Loucy (cell line): ENCODE measurements at regions not wholly inside any gene's neighbourhood (a gene's known extent, or its start where the extent isn't known, plus 50 kb on each side); places are given as distances from the start of the nearest gene placed in this dataset.

Source experiments
- H2AFZ ChIP-seq: fragments of 200-600 bp; sonication (generic); 2 replicates; pipeline ENCODE4 v1.6.0; 2016; ENCODE audit warnings: antibody characterized with exemption, mild to moderate bottlenecking, low read length, moderate library complexity
- H3F3A ChIP-seq: fragments of 200-600 bp; 2 replicates; pipeline ENCODE4 v1.6.0; 2016; ENCODE audit warnings: antibody characterized with exemption, low read depth, mild to moderate bottlenecking
- H3K27me3 ChIP-seq: fragments of 200-600 bp; sonication (generic); 2 replicates; pipeline ENCODE4 v1.6.1; 2014; ENCODE audit warnings: low read length, mild to moderate bottlenecking; ENCODE audit not compliant: insufficient read depth, poor library complexity, severe bottlenecking
- H3K36me3 ChIP-seq: fragments of 200-600 bp; sonication (generic); 2 replicates; pipeline ENCODE4 v1.6.1; 2016; ENCODE audit warnings: low read length; ENCODE audit not compliant: insufficient read depth
- H3K4me1 ChIP-seq: fragments of 200-600 bp; sonication (generic); 2 replicates; pipeline ENCODE4 v1.5.1; 2014; ENCODE audit warnings: low read length, mild to moderate bottlenecking; ENCODE audit not compliant: insufficient read depth, poor library complexity, severe bottlenecking
- H3K4me2 ChIP-seq: fragments of 200-600 bp; sonication (generic); 2 replicates; pipeline ENCODE4 v1.6.0; 2014; ENCODE audit warnings: antibody characterized with exemption, low read length, low read depth, mild to moderate bottlenecking; ENCODE audit not compliant: poor library complexity, severe bottlenecking
- H3K4me3 ChIP-seq: fragments of 200-600 bp; sonication (generic); 2 replicates; pipeline ENCODE4 v1.5.1; 2014; ENCODE audit warnings: low read length, mild to moderate bottlenecking, mixed read lengths; ENCODE audit not compliant: poor library complexity, severe bottlenecking
- H3K79me2 ChIP-seq: fragments of 200-600 bp; sonication (generic); 2 replicates; pipeline ENCODE4 v1.6.1; 2014; ENCODE audit warnings: low read length; ENCODE audit not compliant: insufficient read depth
- H3K9ac ChIP-seq: fragments of 200-600 bp; sonication (generic); 2 replicates; pipeline ENCODE4 v1.6.0; 2014; ENCODE audit warnings: mild to moderate bottlenecking, low read depth, low read length, moderate library complexity; ENCODE audit not compliant: poor library complexity, severe bottlenecking
- H3K9me2 ChIP-seq: fragments of 200-600 bp; sonication (generic); replicated peaks from 2 replicates; pipeline ENCODE4 v1.6.1; 2016; ENCODE audit warnings: low read depth, low read length, mixed read lengths
- H3K9me3 ChIP-seq: fragments of 200-600 bp; sonication (generic); 2 replicates; pipeline ENCODE4 v1.6.1; 2014; ENCODE audit warnings: mild to moderate bottlenecking, antibody characterized with exemption, low read length, low read depth; ENCODE audit not compliant: insufficient read depth
- H4K20me1 ChIP-seq: fragments of 200-600 bp; sonication (generic); 2 replicates; pipeline ENCODE4 v1.6.0; 2014; ENCODE audit warnings: antibody characterized with exemption, low read length, mild to moderate bottlenecking; ENCODE audit not compliant: insufficient read depth, poor library complexity, severe bottlenecking
- CTCF ChIP-seq: fragments of 200-600 bp; sonication (generic); conservative IDR thresholded peaks from 2 replicates; pipeline ENCODE4 v1.5.1; 2014; ENCODE audit warnings: mild to moderate bottlenecking, antibody characterized with exemption, low read length
- EZH2phosphoT487 ChIP-seq: fragments of 200-600 bp; IDR thresholded peaks from 2 replicates; pipeline ENCODE4 v1.6.1; 2018; ENCODE audit warnings: antibody characterized with exemption, mild to moderate bottlenecking, moderate library complexity, borderline replicate concordance

DNA sequence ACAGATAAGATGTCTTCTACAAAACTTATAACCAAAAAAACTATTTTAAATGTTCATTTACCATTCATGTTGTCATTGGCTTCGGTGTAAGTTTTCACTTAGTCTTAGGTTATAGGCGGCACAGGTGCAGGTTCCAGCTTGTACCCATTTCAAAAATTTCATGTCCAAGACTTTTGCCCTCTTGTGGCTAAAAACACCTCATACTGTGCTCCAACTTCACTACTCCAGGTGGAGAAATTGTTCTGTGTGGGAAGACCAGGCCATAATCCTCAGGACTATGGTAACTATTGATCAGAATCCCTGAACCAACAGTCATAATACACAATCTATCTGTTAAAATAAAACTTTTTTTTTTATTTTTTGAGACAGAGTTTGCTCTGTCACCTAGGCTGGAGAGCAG, 95.2 kb upstream of the ATP11B start:
- Histone ChIP-seq H3K4me3 (no peak overlapping the region), H3K9ac (no peak overlapping the region), H3K27me3 (no peaks in the 10 kb centered on the region), H3K4me2 (no peak overlapping the region), H3K9me2 (no peaks in the 10 kb centered on the region), H3K79me2 (no peaks in the 10 kb centered on the region), H2AFZ (no peak overlapping the region), H3K9me3 (no peaks in the 10 kb centered on the region), H3K36me3 (no peaks in the 10 kb centered on the region), H3F3A (no peaks in the 10 kb centered on the region), H3K4me1 (peaks cover 1% of the 10 kb centered on the region), H4K20me1 (no peaks in the 10 kb centered on the region)
- TF ChIP-seq EZH2phosphoT487 = no peak
- TF ChIP-seq CTCF = no peak

DNA sequence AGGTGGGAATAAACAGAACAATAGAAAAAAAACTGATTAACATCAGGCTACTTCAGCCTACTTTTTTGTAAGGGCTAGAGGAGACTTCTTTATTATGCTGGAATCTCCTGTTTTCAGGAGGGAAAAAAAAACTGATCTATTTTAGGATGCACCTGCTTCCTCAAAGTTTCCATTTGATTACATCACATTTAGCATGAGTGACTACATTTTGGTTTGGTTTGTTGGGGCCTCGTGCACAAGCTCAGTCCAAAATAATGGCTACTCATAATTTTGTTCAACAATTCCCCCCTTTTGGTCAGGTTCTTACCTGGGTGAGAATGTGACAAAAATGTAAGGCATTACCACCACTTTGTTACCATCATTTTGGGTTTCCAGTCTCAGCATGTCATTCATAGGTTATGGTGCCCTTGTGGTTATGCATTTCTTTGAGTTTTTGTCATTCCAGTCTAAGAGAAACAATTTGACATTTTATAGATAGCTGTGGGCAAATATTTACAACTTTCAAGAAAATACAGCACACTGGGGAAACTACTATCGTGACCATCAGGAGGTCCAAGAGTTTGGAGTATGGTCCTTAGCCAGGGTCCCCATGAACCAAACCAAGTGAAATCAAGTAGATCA, 93.6 kb upstream of the ATP11B start:
- no peak overlapping the region for H3K4me3 ChIP-seq
- H3K4me1 ChIP-seq = no peaks in the 10 kb centered on the region
- H4K20me1 ChIP-seq = no peaks in the 10 kb centered on the region
- no peaks in the 10 kb centered on the region for H3K27me3 ChIP-seq
- H3K9me2 ChIP-seq = no peaks in the 10 kb centered on the region
- H3F3A ChIP-seq = no peaks in the 10 kb centered on the region
- no peak overlapping the region for H3K4me2 ChIP-seq
- H3K79me2 ChIP-seq = no peaks in the 10 kb centered on the region
- no peak overlapping the region for H2AFZ ChIP-seq
- TF ChIP-seq EZH2phosphoT487 = no peak
- no peak for TF ChIP-seq CTCF
- no peak overlapping the region for H3K9ac ChIP-seq
- H3K9me3 ChIP-seq = no peaks in the 10 kb centered on the region
- H3K36me3 ChIP-seq = no peaks in the 10 kb centered on the region

DNA sequence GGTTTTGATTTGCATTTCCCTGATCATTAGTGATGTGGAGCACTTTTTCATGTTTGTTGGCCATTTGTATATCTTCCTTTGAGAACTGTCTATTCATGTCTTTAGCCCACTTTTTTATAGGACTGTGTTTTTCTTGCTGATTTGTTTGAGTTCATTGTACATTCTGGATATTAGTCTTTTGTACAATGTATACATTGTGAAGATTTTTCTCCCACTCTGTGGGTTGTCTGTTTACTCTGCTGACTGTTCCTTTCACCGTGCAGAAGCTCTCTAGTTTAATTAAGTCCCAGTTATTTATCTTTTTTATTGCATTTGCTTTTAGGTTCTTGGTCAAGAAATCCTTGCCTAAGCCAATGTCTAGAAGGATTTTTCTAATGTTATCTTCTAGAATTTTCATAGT, 91.1 kb upstream of the ATP11B start:
- no peak overlapping the region for H3K9ac ChIP-seq
- H3K79me2 ChIP-seq = no peaks in the 10 kb centered on the region
- no peaks in the 10 kb centered on the region for H3K36me3 ChIP-seq
- no peaks in the 10 kb centered on the region for H4K20me1 ChIP-seq
- H3K4me1 ChIP-seq = no peaks in the 10 kb centered on the region
- TF ChIP-seq CTCF = no peak
- TF ChIP-seq EZH2phosphoT487 = no peak
- H3F3A ChIP-seq = no peaks in the 10 kb centered on the region
- no peaks in the 10 kb centered on the region for H3K9me2 ChIP-seq
- no peak overlapping the region for H3K4me2 ChIP-seq
- H3K27me3 ChIP-seq = no peaks in the 10 kb centered on the region
- H2AFZ ChIP-seq = no peak overlapping the region
- H3K4me3 ChIP-seq = no peak overlapping the region
- no peaks in the 10 kb centered on the region for H3K9me3 ChIP-seq
